22Rv1 (cell line): ENCODE measurements at regions not wholly inside any gene's neighbourhood (a gene's known extent, or its start where the extent isn't known, plus 50 kb on each side); places are given as distances from the start of the nearest gene placed in this dataset.

Source experiments
- H3K27ac ChIP-seq: fragments of 450-650 bp; 2 replicates; pipeline ENCODE4 v1.5.1; 2017
- CTCF ChIP-seq: fragments of 450-650 bp; IDR thresholded peaks from 2 replicates; pipeline ENCODE4 v1.5.1; 2017; ENCODE audit warnings: mild to moderate bottlenecking
- ZFX ChIP-seq: fragments of 450-650 bp; IDR thresholded peaks from 2 replicates; pipeline ENCODE4 v1.6.1; 2017; ENCODE audit warnings: antibody characterized with exemption, borderline replicate concordance

GRCh38 chr4:84085986-84086385 is 413.1 kb downstream of the NKX6-1 start:
- TF ChIP-seq ZFX: no peak
- no peak for TF ChIP-seq CTCF
- H3K27ac ChIP-seq: no peak overlapping the region

DNA sequence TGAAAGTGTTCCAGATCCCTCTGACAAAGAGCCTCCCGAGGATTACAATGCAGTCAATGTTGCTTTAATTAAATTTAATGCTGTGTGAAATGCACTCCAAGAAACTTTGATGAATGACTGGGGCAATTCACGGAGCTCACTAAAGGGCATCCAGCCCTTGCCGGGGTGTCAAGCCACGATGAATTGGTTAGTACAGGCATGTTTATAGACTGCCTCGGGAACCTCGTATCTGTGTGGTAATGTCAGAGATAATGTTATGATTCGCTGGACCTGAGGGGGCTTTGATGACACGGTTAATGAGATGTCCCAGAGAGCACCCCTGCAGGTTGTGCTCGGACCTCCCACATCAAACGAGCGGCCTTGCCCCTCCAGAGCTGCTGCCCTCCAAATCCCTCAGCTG is 428.8 kb downstream of the NKX6-1 start:
- TF ChIP-seq ZFX (no peak), CTCF (no peak)
- H3K27ac ChIP-seq: no peak overlapping the region

DNA sequence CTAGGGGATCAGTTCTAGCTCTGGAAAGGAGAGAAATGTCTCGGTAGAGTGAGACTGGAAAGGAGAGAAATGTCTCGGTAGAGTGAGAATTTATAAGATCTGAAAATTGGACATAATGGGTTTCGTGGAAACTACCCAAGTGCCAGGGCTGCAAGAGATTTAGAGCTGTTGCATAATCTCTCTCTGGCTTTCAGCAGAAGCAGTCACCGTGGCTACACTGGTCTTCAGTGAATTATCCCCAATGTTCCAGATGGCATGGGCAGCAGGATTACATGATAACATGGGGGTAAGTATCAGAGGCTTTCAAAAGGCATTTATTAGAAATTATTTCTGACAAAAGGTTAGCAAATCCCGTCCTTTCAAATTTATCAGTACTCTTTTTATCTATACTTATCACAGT is 435.5 kb downstream of the NKX6-1 start:
- TF ChIP-seq ZFX: no peak
- no peak for TF ChIP-seq CTCF
- no peak overlapping the region for H3K27ac ChIP-seq

GRCh38 chr4:84058201-84058600 is 440.9 kb downstream of the NKX6-1 start:
- TF ChIP-seq ZFX: no peak
- no peak for TF ChIP-seq CTCF
- no peak overlapping the region for H3K27ac ChIP-seq

GRCh38 chr4:84051639-84052038 is 447.5 kb downstream of the NKX6-1 start:
- H3K27ac ChIP-seq: no peak overlapping the region
- no peak for TF ChIP-seq CTCF
- TF ChIP-seq ZFX: no peak

- TF ChIP-seq CTCF (no peak), ZFX (no peak)
- H3K27ac ChIP-seq: no peak overlapping the region
These were observed 448.0 kb downstream of the NKX6-1 start for GRCh38 chr4:84051089-84051488.

GRCh38 chr4:84050015-84050414 is 449.1 kb downstream of the NKX6-1 start:
- no peak overlapping the region for H3K27ac ChIP-seq
- TF ChIP-seq ZFX (no peak), CTCF (no peak)
